ENCODE measurements at regions not wholly inside any gene's neighbourhood (a gene's known extent, or its start where the extent isn't known, plus 50 kb on each side); places are given as distances from the start of the nearest gene placed in this dataset.
A peak's percentile ranks its signal among the peaks of the same experiment; 100 is the strongest.

DNA sequence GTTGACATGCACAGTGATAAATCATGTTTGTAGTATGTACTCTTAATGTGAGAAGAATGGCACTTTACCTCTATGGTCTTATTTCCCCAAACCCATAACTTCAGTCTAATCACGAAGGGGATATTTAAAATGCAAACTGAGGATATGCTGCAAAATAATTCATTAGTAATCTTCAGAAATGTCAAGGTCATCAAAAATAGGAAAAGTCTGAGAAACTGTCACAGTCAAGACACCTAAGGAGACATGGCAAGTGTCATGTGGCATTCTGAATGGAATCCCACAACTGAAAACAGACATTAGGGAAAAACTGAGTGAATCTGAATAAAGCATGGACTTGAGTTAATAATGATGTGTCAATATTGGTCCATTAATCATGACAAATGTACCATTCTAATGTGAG is 605.5 kb upstream of the ANKRD30A start:
- Histone ChIP-seq H3K79me2 (ENCODE audit: insufficient read depth, low read length) (no peaks in the 10 kb centered on the region), H3K9me3 (ENCODE audit: insufficient read depth, low read depth, low read length) (no peaks in the 10 kb centered on the region), H3K4me2 (ENCODE audit: low read length) (no peak overlapping the region), H3K9ac (ENCODE audit: low read length) (no peak overlapping the region), H3K4me3 (ENCODE audit: insufficient read depth, low read depth, low read length) (no peak overlapping the region), H3K36me3 (ENCODE audit: insufficient read depth, low read length) (no peaks in the 10 kb centered on the region), H2AFZ (ENCODE audit: low read depth, low read length) (no peak overlapping the region), H3K4me1 (ENCODE audit: insufficient read depth, low read length) (no peaks in the 10 kb centered on the region), H3K27ac (ENCODE audit: low read depth, low read length) (no peak overlapping the region), H4K20me1 (ENCODE audit: insufficient read depth, low read length) (no peaks in the 10 kb centered on the region), H3K27me3 (ENCODE audit: insufficient read depth, low read length) (no peaks in the 10 kb centered on the region)
- DNase-seq (ENCODE audit: low read depth) = no peak
- Mint-ChIP-seq H3K27ac (ENCODE audit: unreplicated experiment) (no peak overlapping the region), H3K4me1 (ENCODE audit: low read depth, unreplicated experiment) (peaks cover 3% of the 10 kb centered on the region), H3K4me3 (ENCODE audit: unreplicated experiment) (no peak overlapping the region), H3K9me3 (ENCODE audit: unreplicated experiment) (peaks cover 9% of the 10 kb centered on the region), H3K27me3 (ENCODE audit: low read depth, unreplicated experiment) (no peaks in the 10 kb centered on the region), H3K36me3 (ENCODE audit: low read depth, unreplicated experiment) (peaks cover 2% of the 10 kb centered on the region)
- TF ChIP-seq EZH2 (IDR thresholded peaks at IDR 0.05; ENCODE audit: insufficient read depth, low read length) = no peak
- TF ChIP-seq, protein P1, sequence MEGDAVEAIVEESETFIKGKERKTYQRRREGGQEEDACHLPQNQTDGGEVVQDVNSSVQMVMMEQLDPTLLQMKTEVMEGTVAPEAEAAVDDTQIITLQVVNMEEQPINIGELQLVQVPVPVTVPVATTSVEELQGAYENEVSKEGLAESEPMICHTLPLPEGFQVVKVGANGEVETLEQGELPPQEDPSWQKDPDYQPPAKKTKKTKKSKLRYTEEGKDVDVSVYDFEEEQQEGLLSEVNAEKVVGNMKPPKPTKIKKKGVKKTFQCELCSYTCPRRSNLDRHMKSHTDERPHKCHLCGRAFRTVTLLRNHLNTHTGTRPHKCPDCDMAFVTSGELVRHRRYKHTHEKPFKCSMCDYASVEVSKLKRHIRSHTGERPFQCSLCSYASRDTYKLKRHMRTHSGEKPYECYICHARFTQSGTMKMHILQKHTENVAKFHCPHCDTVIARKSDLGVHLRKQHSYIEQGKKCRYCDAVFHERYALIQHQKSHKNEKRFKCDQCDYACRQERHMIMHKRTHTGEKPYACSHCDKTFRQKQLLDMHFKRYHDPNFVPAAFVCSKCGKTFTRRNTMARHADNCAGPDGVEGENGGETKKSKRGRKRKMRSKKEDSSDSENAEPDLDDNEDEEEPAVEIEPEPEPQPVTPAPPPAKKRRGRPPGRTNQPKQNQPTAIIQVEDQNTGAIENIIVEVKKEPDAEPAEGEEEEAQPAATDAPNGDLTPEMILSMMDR (IDR thresholded peaks at IDR 0.05; ENCODE audit: insufficient read depth, low read depth, low read length) = no peak
- no peak for FAIRE-seq

GRCh38 chr10:36516281-36516680 is 609.1 kb upstream of the ANKRD30A start:
- TF ChIP-seq, protein P1 (IDR thresholded peaks at IDR 0.05; ENCODE audit: insufficient read depth, low read depth, low read length) = no peak
- no peak for TF ChIP-seq EZH2 (IDR thresholded peaks at IDR 0.05; ENCODE audit: insufficient read depth, low read length)
- H3K27ac Mint-ChIP-seq (ENCODE audit: unreplicated experiment) = no peak overlapping the region
- H3K27ac ChIP-seq (ENCODE audit: low read depth, low read length) = no peak overlapping the region
- no peaks in the 10 kb centered on the region for H3K4me1 ChIP-seq (ENCODE audit: insufficient read depth, low read length)
- H3K36me3 ChIP-seq (ENCODE audit: insufficient read depth, low read length) = no peaks in the 10 kb centered on the region
- H3K9ac ChIP-seq (ENCODE audit: low read length) = no peak overlapping the region
- H3K9me3 Mint-ChIP-seq (ENCODE audit: unreplicated experiment) = peaks cover 9% of the 10 kb centered on the region
- H3K9me3 ChIP-seq (ENCODE audit: insufficient read depth, low read depth, low read length) = no peaks in the 10 kb centered on the region
- H3K4me1 Mint-ChIP-seq (ENCODE audit: low read depth, unreplicated experiment) = peaks cover 9% of the 10 kb centered on the region
- H3K4me2 ChIP-seq (ENCODE audit: low read length) = no peak overlapping the region
- H3K4me3 ChIP-seq (ENCODE audit: insufficient read depth, low read depth, low read length) = no peak overlapping the region
- no peaks in the 10 kb centered on the region for H4K20me1 ChIP-seq (ENCODE audit: insufficient read depth, low read length)
- H2AFZ ChIP-seq (ENCODE audit: low read depth, low read length) = no peak overlapping the region
- H3K27me3 ChIP-seq (ENCODE audit: insufficient read depth, low read length) = no peaks in the 10 kb centered on the region
- DNase-seq (ENCODE audit: low read depth) (no peak), FAIRE-seq (no peak)
- H3K79me2 ChIP-seq (ENCODE audit: insufficient read depth, low read length) = no peaks in the 10 kb centered on the region
- H3K4me3 Mint-ChIP-seq (ENCODE audit: unreplicated experiment) = no peak overlapping the region
- H3K36me3 Mint-ChIP-seq (ENCODE audit: low read depth, unreplicated experiment) = peaks cover 2% of the 10 kb centered on the region
- no peaks in the 10 kb centered on the region for H3K27me3 Mint-ChIP-seq (ENCODE audit: low read depth, unreplicated experiment)

GRCh38 chr10:36515319-36515718 is 610.1 kb upstream of the ANKRD30A start:
- DNase-seq (ENCODE audit: low read depth) (peak; percentile 59), FAIRE-seq (peak; percentile 29)
- Histone ChIP-seq H3K4me2 (ENCODE audit: low read length) (no peak overlapping the region), H3K4me3 (ENCODE audit: insufficient read depth, low read depth, low read length) (no peak overlapping the region), H3K27ac (ENCODE audit: low read depth, low read length) (no peak overlapping the region), H3K9ac (ENCODE audit: low read length) (no peak overlapping the region), H3K79me2 (ENCODE audit: insufficient read depth, low read length) (no peaks in the 10 kb centered on the region), H3K9me3 (ENCODE audit: insufficient read depth, low read depth, low read length) (no peaks in the 10 kb centered on the region), H3K4me1 (ENCODE audit: insufficient read depth, low read length) (no peaks in the 10 kb centered on the region), H4K20me1 (ENCODE audit: insufficient read depth, low read length) (no peaks in the 10 kb centered on the region), H2AFZ (ENCODE audit: low read depth, low read length) (no peak overlapping the region), H3K36me3 (ENCODE audit: insufficient read depth, low read length) (no peaks in the 10 kb centered on the region), H3K27me3 (ENCODE audit: insufficient read depth, low read length) (no peaks in the 10 kb centered on the region)
- H3K27ac Mint-ChIP-seq (ENCODE audit: unreplicated experiment) = no peak overlapping the region
- H3K4me3 Mint-ChIP-seq (ENCODE audit: unreplicated experiment) = no peak overlapping the region
- H3K36me3 Mint-ChIP-seq (ENCODE audit: low read depth, unreplicated experiment) = peaks cover 2% of the 10 kb centered on the region
- peaks cover 9% of the 10 kb centered on the region for H3K4me1 Mint-ChIP-seq (ENCODE audit: low read depth, unreplicated experiment)
- no peaks in the 10 kb centered on the region for H3K27me3 Mint-ChIP-seq (ENCODE audit: low read depth, unreplicated experiment)
- peaks cover 9% of the 10 kb centered on the region for H3K9me3 Mint-ChIP-seq (ENCODE audit: unreplicated experiment)
- TF ChIP-seq, protein P1 (IDR thresholded peaks at IDR 0.05; ENCODE audit: insufficient read depth, low read depth, low read length) = no peak
- TF ChIP-seq EZH2 (IDR thresholded peaks at IDR 0.05; ENCODE audit: insufficient read depth, low read length) = no peak

All from astrocyte (in vitro differentiated cells and primary cell).